Gastroesophageal sphincter (tissue), 4 donors: ENCODE measurements at regions not wholly inside any gene's neighbourhood (a gene's known extent, or its start where the extent isn't known, plus 50 kb on each side); places are given as distances from the start of the nearest gene placed in this dataset.

Source experiments
- ATAC-seq: fragments of 150-250 bp; one replicate; pipeline ENCODE4 v1.9.1; 2016; ENCODE audit warnings: mild to moderate bottlenecking, moderate library complexity
- H3K27ac ChIP-seq, 4 donors: fragments of 200-600 bp; sonication (generic) in 3 of 4; 1 replicate in 3 of 4; 2 replicates in 1 of 4; pipeline ENCODE4 v1.5.1; 2016 to 2019
- H3K27me3 ChIP-seq: fragments of 200-600 bp; sonication (generic); one replicate; pipeline ENCODE4 v1.5.1; 2019
- H3K36me3 ChIP-seq, 2 donors: fragments of 200-600 bp; sonication (generic); one replicate each; pipeline ENCODE4 v1.5.1; 2019; ENCODE audit warnings: control low read depth in 1 of 2
- H3K4me1 ChIP-seq, 3 donors: fragments of 200-600 bp; sonication (generic); 1 replicate in 2 of 3; 2 replicates in 1 of 3; pipeline ENCODE4 v1.5.1; 2016 to 2019; ENCODE audit warnings: control low read depth in 2 of 3
- H3K4me3 ChIP-seq, 2 donors: fragments of 200-600 bp; sonication (generic); one replicate each; pipeline ENCODE4 v1.5.1; 2019; ENCODE audit warnings: mild to moderate bottlenecking in 1 of 2, moderate library complexity in 1 of 2
- H3K9me3 ChIP-seq, 3 donors: fragments of 200-600 bp; sonication (generic); one replicate each; pipeline ENCODE4 v1.5.1; 2017 to 2019; ENCODE audit warnings: control low read depth in 2 of 3
- CTCF ChIP-seq, 4 experiments: fragments of 200-600 bp in 2 of 4; fragments of 450-650 bp in 2 of 4; sonication (generic) in 1 of 4; IDR thresholded peaks; one replicate each; pipeline ENCODE4 v1.5.1; 2017 to 2019; ENCODE audit warnings: antibody characterized with exemption in 4 of 4, mild to moderate bottlenecking in 2 of 4, moderate library complexity in 2 of 4
- EP300 ChIP-seq: sonication (generic); formaldehyde crosslinking; IDR thresholded peaks from one replicate; pipeline ENCODE4 v1.6.1; 2017; ENCODE audit warnings: antibody characterized with exemption, mild to moderate bottlenecking
- POLR2A ChIP-seq, 2 donors: fragments of 450-650 bp; IDR thresholded peaks; one replicate each; pipeline ENCODE4 v1.6.1; 2017; ENCODE audit warnings: antibody characterized with exemption in 2 of 2, mild to moderate bottlenecking in 2 of 2, moderate library complexity in 1 of 2
- POLR2AphosphoS5 ChIP-seq: sonication (generic); formaldehyde crosslinking; IDR thresholded peaks from one replicate; pipeline ENCODE4 v1.6.1; 2017; ENCODE audit warnings: antibody characterized with exemption
- WGBS, 2 donors: methylation state at CpG; one replicate each; pipeline ENCODE4 v1.1.5; 2018; ENCODE audit warnings: low coverage in 1 of 2; 5-methylcytosine and 5-hydroxymethylcytosine counted together

DNA sequence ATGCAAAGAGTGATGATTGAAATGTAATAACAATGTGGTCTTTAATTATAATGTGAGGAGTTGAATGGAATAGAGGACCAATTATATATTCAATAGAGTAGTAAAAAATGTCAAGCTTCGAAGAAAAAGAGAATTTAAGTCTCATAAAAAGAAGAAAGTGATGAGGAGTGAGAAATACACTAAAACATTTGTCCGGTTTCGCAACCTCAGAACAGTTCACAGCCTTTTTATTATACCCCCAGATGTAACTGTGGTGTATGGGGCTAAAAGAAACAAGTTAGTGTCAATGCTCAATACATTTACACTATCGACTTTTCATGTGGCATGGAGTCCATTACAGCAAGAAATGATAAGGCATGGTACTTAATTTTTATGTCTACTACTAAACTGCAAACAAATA is 386.5 kb upstream of the ATP11B start:
- no peaks in the 10 kb centered on the region for H3K27me3 ChIP-seq
- H3K27ac ChIP-seq: no peak overlapping the region
- H3K4me3 ChIP-seq: no peak overlapping the region
- no peaks in the 10 kb centered on the region for H3K36me3 ChIP-seq
- no peak for ATAC-seq
- no peaks in the 10 kb centered on the region for H3K4me1 ChIP-seq
- H3K9me3 ChIP-seq: no peaks in the 10 kb centered on the region
- 82 to 89% methylated on average over 4 of the region's 4 CpGs for WGBS, 2 donors
- TF ChIP-seq POLR2AphosphoS5: no peak
- no peak for TF ChIP-seq CTCF (IDR thresholded peaks at IDR 0.05)
- TF ChIP-seq POLR2A (IDR thresholded peaks at IDR 0.05): no peak
- no peak for TF ChIP-seq EP300

- 69 to 76% methylated on average over 5 of the region's 5 CpGs for WGBS, 2 donors
- Histone ChIP-seq H3K4me3 (no peak overlapping the region), H3K9me3 (no peaks in the 10 kb centered on the region), H3K4me1 (no peaks in the 10 kb centered on the region), H3K27ac (no peak overlapping the region), H3K27me3 (no peaks in the 10 kb centered on the region), H3K36me3 (no peaks in the 10 kb centered on the region)
- no peak for ATAC-seq
- TF ChIP-seq EP300 (no peak), CTCF (IDR thresholded peaks at IDR 0.05) (no peak), POLR2AphosphoS5 (no peak), POLR2A (IDR thresholded peaks at IDR 0.05) (no peak)
Observed at GRCh38 chr3:182410051-182410450, 383.3 kb upstream of the ATP11B start.

DNA sequence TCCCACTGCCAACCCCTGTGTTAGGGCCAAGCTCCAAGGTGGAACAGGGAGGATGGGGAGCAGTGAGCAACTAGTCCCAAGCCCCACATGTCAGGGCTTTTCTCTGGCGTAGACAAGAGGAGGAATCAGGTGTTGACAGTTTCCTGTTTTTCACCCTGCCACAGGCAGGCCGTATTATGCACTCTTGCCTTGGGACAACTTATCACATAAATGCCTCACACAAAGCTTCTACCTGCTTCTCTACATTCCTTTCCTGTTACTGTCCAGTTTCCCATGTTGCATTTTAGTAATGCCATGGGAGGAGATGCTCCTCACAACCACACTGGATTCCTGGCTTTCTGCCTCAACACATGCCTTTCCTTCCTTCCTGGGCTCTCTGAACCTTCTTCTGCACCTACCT is 381.2 kb upstream of the ATP11B start:
- Histone ChIP-seq H3K27me3 (no peaks in the 10 kb centered on the region), H3K4me3 (no peak overlapping the region), H3K4me1 (no peaks in the 10 kb centered on the region), H3K27ac (no peak overlapping the region), H3K9me3 (no peaks in the 10 kb centered on the region), H3K36me3 (no peaks in the 10 kb centered on the region)
- no peak for ATAC-seq
- TF ChIP-seq CTCF (IDR thresholded peaks at IDR 0.05) (no peak), EP300 (no peak), POLR2A (IDR thresholded peaks at IDR 0.05) (no peak), POLR2AphosphoS5 (no peak)
- 67 to 80% methylated on average over 1 to 2 of the region's 2 CpGs for WGBS, 2 donors

DNA sequence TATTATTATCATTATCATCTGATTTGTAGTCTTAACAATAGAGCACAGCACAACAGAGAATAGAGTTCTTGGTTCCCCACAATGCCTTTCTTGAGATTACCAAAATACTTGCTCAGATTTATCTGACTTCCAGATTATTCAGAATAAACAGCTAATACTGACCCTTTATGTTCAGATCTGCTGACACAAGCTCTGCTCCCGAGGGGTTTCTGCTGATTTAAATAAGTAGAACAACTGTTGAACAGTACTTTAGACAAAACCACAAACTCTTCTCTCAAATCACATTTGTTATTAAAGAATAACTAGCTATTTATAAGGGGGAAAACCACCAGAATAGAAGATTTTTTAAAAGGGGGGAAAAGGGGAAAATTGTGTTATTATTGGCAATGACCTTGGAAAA is 380.2 kb upstream of the ATP11B start:
- no peak for ATAC-seq
- Histone ChIP-seq H3K4me3 (no peak overlapping the region), H3K27ac (no peak overlapping the region), H3K9me3 (no peaks in the 10 kb centered on the region), H3K36me3 (no peaks in the 10 kb centered on the region), H3K27me3 (no peaks in the 10 kb centered on the region), H3K4me1 (no peaks in the 10 kb centered on the region)
- WGBS, 2 donors: 9 to 29% methylated on average over 1 of the region's 1 CpG
- TF ChIP-seq POLR2A (IDR thresholded peaks at IDR 0.05) (no peak), EP300 (no peak), POLR2AphosphoS5 (no peak), CTCF (IDR thresholded peaks at IDR 0.05) (no peak)

GRCh38 chr3:182413682-182414081 is 379.6 kb upstream of the ATP11B start:
- TF ChIP-seq POLR2AphosphoS5: no peak
- no peak for TF ChIP-seq CTCF (IDR thresholded peaks at IDR 0.05)
- no peak for TF ChIP-seq POLR2A (IDR thresholded peaks at IDR 0.05)
- TF ChIP-seq EP300: no peak
- no peaks in the 10 kb centered on the region for H3K4me1 ChIP-seq
- 30 to 62% methylated on average over 1 of the region's 1 CpG for WGBS, 2 donors
- no peaks in the 10 kb centered on the region for H3K9me3 ChIP-seq
- H3K27ac ChIP-seq: no peak overlapping the region
- H3K36me3 ChIP-seq: no peaks in the 10 kb centered on the region
- no peaks in the 10 kb centered on the region for H3K27me3 ChIP-seq
- ATAC-seq: no peak
- no peak overlapping the region for H3K4me3 ChIP-seq
